AG04450 (cell line): ENCODE measurements at regions not wholly inside any gene's neighbourhood (a gene's known extent, or its start where the extent isn't known, plus 50 kb on each side); places are given as distances from the start of the nearest gene placed in this dataset.

ENCODE experiments used
- CTCF ChIA-PET: fragments of 300-600, 350-600 bp; formaldehyde crosslinking; extraction: SDS; loops from one replicate; lab custom pipeline; 2022; ENCODE audit warnings: antibody characterized with exemption, inconsistent platforms; lab: Charles Lee
- POLR2A ChIA-PET: fragments of 350-600 bp; formaldehyde crosslinking; extraction: SDS; loops from one replicate; lab custom pipeline; 2021; ENCODE audit warnings: antibody characterized with exemption, inconsistent platforms; lab: Yijun Ruan, JAX
- DNase-seq: peaks from one replicate; pipeline ENCODE4 v3.0.0-alpha.2; 2011; ENCODE audit warnings: low read depth, low spot score
- H3K27ac ChIP-seq: one replicate; pipeline ENCODE4 v1.5.1; 2012; ENCODE audit warnings: low read depth, low read length, control low read depth
- H3K27me3 ChIP-seq: one replicate; pipeline ENCODE4 v1.6.0; 2012; ENCODE audit warnings: low read length; ENCODE audit not compliant: control insufficient read depth, insufficient read depth
- H3K4me3 ChIP-seq: 2 replicates; pipeline ENCODE4 v1.5.1; 2011; ENCODE audit warnings: mild to moderate bottlenecking, low read depth, low read length, control low read depth
- H3K9me3 ChIP-seq: 2 replicates; pipeline ENCODE4 v1.5.1; 2012; ENCODE audit warnings: low read length; ENCODE audit not compliant: control insufficient read depth, insufficient read depth
- TF ChIP-seq, protein P1 (sequence below): IDR thresholded peaks from 2 replicates; pipeline ENCODE4 v1.5.1; 2011; ENCODE audit warnings: low read depth, low read length, control low read depth, inconsistent platforms

DNA sequence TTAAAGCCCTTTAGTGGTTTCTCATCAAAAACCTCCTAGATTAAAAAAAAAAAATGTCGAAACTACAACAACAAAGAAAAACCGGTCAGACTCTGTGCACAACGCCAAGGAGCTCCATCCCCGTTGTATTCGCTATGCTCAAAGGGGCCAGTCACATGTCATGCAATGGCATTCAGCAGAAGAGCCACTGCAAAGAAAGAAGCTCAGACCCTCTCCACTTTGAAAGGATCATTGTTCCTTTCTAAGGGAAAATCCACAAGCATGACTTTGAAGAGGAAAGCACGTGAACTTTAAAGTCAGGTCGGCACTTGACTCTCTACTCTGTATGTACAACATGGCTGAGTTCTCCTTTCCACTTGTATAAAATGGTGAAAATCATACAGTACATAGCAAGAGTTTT, 655.6 kb downstream of the ETS1 start:
- H3K9me3 ChIP-seq, result no peaks in the 10 kb centered on the region
- POLR2A ChIA-PET, result no interaction called here
- CTCF ChIA-PET, result no interaction called here

DNA sequence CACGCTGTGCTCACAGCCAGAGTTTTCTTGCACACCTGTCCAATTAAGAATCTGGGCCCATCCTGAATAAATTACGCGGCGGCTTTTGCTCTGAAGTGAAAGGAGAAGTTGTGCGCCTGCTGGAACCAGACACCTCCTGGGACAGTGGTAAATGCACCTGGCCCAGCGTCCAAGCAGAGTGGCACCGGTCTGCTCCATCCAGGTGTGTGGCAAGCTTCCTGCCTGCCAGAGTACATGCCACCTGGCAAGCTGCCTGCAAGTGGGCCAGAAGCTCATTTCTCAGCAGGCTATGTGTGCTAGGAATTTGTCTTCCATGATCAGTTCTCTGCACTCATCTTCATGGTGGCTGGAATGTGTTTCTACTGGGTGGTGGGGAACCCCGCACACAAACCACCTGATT, 660.6 kb downstream of the ETS1 start:
- CTCF ChIA-PET, result no interaction called here
- POLR2A ChIA-PET, result no interaction called here
- no peak overlapping the region for H3K27ac ChIP-seq
- no peaks in the 10 kb centered on the region for H3K27me3 ChIP-seq
- no peaks in the 10 kb centered on the region for H3K9me3 ChIP-seq
- TF ChIP-seq, protein P1, sequence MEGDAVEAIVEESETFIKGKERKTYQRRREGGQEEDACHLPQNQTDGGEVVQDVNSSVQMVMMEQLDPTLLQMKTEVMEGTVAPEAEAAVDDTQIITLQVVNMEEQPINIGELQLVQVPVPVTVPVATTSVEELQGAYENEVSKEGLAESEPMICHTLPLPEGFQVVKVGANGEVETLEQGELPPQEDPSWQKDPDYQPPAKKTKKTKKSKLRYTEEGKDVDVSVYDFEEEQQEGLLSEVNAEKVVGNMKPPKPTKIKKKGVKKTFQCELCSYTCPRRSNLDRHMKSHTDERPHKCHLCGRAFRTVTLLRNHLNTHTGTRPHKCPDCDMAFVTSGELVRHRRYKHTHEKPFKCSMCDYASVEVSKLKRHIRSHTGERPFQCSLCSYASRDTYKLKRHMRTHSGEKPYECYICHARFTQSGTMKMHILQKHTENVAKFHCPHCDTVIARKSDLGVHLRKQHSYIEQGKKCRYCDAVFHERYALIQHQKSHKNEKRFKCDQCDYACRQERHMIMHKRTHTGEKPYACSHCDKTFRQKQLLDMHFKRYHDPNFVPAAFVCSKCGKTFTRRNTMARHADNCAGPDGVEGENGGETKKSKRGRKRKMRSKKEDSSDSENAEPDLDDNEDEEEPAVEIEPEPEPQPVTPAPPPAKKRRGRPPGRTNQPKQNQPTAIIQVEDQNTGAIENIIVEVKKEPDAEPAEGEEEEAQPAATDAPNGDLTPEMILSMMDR, result no peak
- no peak overlapping the region for H3K4me3 ChIP-seq
- DNase-seq, result no peak

More for the DNA sequence above, 655.6 kb downstream of the ETS1 start:
- no peak overlapping the region for H3K27ac ChIP-seq
- TF ChIP-seq, protein P1, result no peak
- H3K4me3 ChIP-seq, result no peak overlapping the region
- no peaks in the 10 kb centered on the region for H3K27me3 ChIP-seq
- no peak for DNase-seq

DNA sequence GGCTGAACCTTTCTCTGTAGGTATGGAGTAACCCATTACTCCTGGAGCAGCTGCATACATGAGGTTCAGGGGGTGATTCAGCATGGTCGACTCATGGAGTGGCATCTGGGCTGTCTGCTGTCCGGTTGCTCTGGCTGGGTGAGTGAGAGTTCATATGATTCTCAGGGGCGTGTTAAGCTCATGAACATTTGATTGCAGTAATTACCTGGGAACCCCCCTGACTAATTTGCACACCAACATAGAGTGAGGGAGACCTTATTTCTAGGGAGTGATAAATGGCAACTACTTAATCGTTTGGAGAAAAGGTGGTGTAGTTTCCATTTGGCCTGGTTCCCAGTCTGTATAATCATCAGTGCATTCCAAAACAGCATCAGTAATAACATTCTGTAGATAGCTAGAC, 661.9 kb downstream of the ETS1 start:
- Histone ChIP-seq H3K4me3 (no peak overlapping the region), H3K27ac (no peak overlapping the region), H3K9me3 (no peaks in the 10 kb centered on the region), H3K27me3 (no peaks in the 10 kb centered on the region)
- TF ChIP-seq, protein P1, result no peak
- CTCF ChIA-PET, result no interaction called here
- POLR2A ChIA-PET, result no interaction called here
- DNase-seq, result no peak

DNA sequence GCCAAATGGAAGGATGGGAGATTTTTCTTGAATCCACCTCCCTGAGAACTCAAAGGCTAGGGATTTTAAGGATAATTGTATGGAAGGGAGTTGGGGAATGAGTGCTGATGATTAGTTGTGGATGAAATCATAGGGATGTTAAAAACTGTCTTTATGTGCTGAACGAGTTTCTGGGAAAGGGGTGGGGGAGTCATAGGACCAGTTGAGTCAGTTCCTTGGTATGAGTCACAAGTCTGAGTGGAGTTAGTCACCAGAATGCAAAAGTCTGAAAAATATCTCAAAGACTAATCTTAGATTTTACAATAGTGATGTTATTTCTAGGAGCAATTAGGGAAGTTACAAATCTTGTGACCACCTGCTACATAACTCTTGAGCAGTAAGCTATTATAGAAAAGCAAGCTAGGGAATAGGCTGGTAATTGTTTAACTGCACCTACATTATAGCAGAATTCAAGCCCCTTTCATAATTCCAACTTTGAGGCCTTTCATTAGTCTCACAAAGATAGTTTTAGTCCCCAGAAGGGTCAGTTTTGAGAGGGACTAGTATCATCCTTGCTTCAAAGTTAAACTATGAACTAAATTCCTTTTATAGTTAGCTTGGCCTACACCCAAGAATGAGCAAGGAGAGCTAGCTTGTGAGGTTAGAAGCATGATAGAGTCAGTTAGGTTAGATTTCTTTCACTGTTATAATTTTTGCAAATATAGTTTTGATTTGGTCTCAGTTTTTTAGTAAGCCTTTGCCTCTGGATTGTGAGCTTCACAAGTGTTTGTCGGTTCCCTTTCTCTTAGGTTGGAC, 668.0 kb downstream of the ETS1 start:
- no peaks in the 10 kb centered on the region for H3K9me3 ChIP-seq
- CTCF ChIA-PET, result interaction anchor here (0.6 to 0.7 kb wide), 3 partner anchors 76 to 1439 kb away, joined by 3 to 4 read pairs (median 4); no protein-coding TSS in a partner anchor
- H3K27me3 ChIP-seq, result no peaks in the 10 kb centered on the region
- peak; percentile 53 for DNase-seq
- no peak overlapping the region for H3K4me3 ChIP-seq
- peak overlapping the region; percentile 70 for H3K27ac ChIP-seq
- POLR2A ChIA-PET, result interaction anchor here (0.6 kb wide), 1 partner anchor 97 kb away, joined by 4 read pairs; no protein-coding TSS in a partner anchor
- TF ChIP-seq, protein P1, result no peak

DNA sequence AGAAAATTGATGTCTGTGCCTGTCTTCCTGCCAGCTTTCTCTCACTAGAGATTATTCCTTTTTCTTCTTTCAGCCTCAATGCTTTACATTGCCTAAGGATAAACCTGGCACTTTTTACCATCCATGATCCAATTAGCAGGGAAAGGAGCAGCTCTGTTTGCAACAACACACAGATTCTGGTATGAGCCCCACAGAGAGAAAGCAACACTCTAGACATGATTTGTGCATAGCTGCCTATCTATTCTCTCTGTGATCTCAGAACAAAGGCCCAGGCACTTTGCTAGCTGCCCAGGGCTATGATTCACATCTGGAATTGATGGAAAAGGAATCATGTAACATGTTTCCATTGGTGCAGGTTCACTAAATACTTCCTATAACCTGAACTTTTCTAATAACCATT, 685.0 kb downstream of the ETS1 start:
- ChIA-PET CTCF (no interaction called here), POLR2A (no interaction called here)
- Histone ChIP-seq H3K4me3 (no peak overlapping the region), H3K27ac (no peak overlapping the region), H3K9me3 (peaks cover 8% of the 10 kb centered on the region), H3K27me3 (no peaks in the 10 kb centered on the region)
- TF ChIP-seq, protein P1, result no peak
- DNase-seq, result no peak
